ENCODE measurements at regions not wholly inside any gene's neighbourhood (a gene's known extent, or its start where the extent isn't known, plus 50 kb on each side); places are given as distances from the start of the nearest gene placed in this dataset.

- Histone ChIP-seq H3K27ac (ENCODE audit: low read depth, low read length) (no peak overlapping the region), H3K9me3 (ENCODE audit: control insufficient read depth, insufficient read depth, low read length) (no peaks in the 10 kb centered on the region), H3K4me3 (ENCODE audit: low read depth, low read length) (no peak overlapping the region), H3K27me3 (ENCODE audit: control insufficient read depth, insufficient read depth, low read length) (no peaks in the 10 kb centered on the region)
- CTCF ChIA-PET = no interaction called here
- no peak for TF ChIP-seq CTCF (IDR thresholded peaks at IDR 0.05; ENCODE audit: low read depth, low read length)
- POLR2A ChIA-PET = no interaction called here
- DNase-seq (ENCODE audit: low read depth, low spot score) = no peak
These were observed 207.0 kb downstream of the MYRFL start for GRCh38 chr12:70032076-70032475.

GRCh38 chr12:70033310-70033709 lies 208.3 kb downstream of the MYRFL start:
- POLR2A ChIA-PET = no interaction called here
- Histone ChIP-seq H3K27me3 (ENCODE audit: control insufficient read depth, insufficient read depth, low read length) (no peaks in the 10 kb centered on the region), H3K9me3 (ENCODE audit: control insufficient read depth, insufficient read depth, low read length) (no peaks in the 10 kb centered on the region), H3K27ac (ENCODE audit: low read depth, low read length) (no peak overlapping the region), H3K4me3 (ENCODE audit: low read depth, low read length) (no peak overlapping the region)
- CTCF ChIA-PET = no interaction called here
- DNase-seq (ENCODE audit: low read depth, low spot score) = no peak
- no peak for TF ChIP-seq CTCF (IDR thresholded peaks at IDR 0.05; ENCODE audit: low read depth, low read length)

GRCh38 chr12:70040141-70040540 lies 203.1 kb upstream of the CNOT2 start:
- Histone ChIP-seq H3K27ac (ENCODE audit: low read depth, low read length) (no peak overlapping the region), H3K4me3 (ENCODE audit: low read depth, low read length) (no peak overlapping the region)
- POLR2A ChIA-PET = no interaction called here

GRCh38 chr12:70042675-70043074 lies 200.6 kb upstream of the CNOT2 start:
- Histone ChIP-seq H3K9me3 (ENCODE audit: control insufficient read depth, insufficient read depth, low read length) (no peaks in the 10 kb centered on the region), H3K4me3 (ENCODE audit: low read depth, low read length) (no peak overlapping the region), H3K27me3 (ENCODE audit: control insufficient read depth, insufficient read depth, low read length) (no peaks in the 10 kb centered on the region), H3K27ac (ENCODE audit: low read depth, low read length) (no peak overlapping the region)
- ChIA-PET POLR2A (no interaction called here), CTCF (no interaction called here)
- no peak for DNase-seq (ENCODE audit: low read depth, low spot score)
- TF ChIP-seq CTCF (IDR thresholded peaks at IDR 0.05; ENCODE audit: low read depth, low read length) = no peak

More at GRCh38 chr12:70040141-70040540, 203.1 kb upstream of the CNOT2 start:
- CTCF ChIA-PET = no interaction called here
- no peak for DNase-seq (ENCODE audit: low read depth, low spot score)
- Histone ChIP-seq H3K9me3 (ENCODE audit: control insufficient read depth, insufficient read depth, low read length) (no peaks in the 10 kb centered on the region), H3K27me3 (ENCODE audit: control insufficient read depth, insufficient read depth, low read length) (no peaks in the 10 kb centered on the region)
- TF ChIP-seq CTCF (IDR thresholded peaks at IDR 0.05; ENCODE audit: low read depth, low read length) = 0 out of 2 replicates have a peak, but pooled peaks have one; percentile 2

- ChIA-PET POLR2A (no interaction called here), CTCF (interaction anchor here (0.6 kb wide), 1 partner anchor 533 kb away, joined by 3 read pairs; no protein-coding TSS in a partner anchor)
- H3K27me3 ChIP-seq (ENCODE audit: control insufficient read depth, insufficient read depth, low read length) = no peaks in the 10 kb centered on the region
- no peak overlapping the region for H3K27ac ChIP-seq (ENCODE audit: low read depth, low read length)
- TF ChIP-seq CTCF (IDR thresholded peaks at IDR 0.05; ENCODE audit: low read depth, low read length) = no peak
- H3K9me3 ChIP-seq (ENCODE audit: control insufficient read depth, insufficient read depth, low read length) = no peaks in the 10 kb centered on the region
- no peak overlapping the region for H3K4me3 ChIP-seq (ENCODE audit: low read depth, low read length)
- no peak for DNase-seq (ENCODE audit: low read depth, low spot score)
These were observed 199.6 kb upstream of the CNOT2 start for GRCh38 chr12:70043490-70044138.
